ENCODE measurements at regions not wholly inside any gene's neighbourhood (a gene's known extent, or its start where the extent isn't known, plus 50 kb on each side); places are given as distances from the start of the nearest gene placed in this dataset.

DNA sequence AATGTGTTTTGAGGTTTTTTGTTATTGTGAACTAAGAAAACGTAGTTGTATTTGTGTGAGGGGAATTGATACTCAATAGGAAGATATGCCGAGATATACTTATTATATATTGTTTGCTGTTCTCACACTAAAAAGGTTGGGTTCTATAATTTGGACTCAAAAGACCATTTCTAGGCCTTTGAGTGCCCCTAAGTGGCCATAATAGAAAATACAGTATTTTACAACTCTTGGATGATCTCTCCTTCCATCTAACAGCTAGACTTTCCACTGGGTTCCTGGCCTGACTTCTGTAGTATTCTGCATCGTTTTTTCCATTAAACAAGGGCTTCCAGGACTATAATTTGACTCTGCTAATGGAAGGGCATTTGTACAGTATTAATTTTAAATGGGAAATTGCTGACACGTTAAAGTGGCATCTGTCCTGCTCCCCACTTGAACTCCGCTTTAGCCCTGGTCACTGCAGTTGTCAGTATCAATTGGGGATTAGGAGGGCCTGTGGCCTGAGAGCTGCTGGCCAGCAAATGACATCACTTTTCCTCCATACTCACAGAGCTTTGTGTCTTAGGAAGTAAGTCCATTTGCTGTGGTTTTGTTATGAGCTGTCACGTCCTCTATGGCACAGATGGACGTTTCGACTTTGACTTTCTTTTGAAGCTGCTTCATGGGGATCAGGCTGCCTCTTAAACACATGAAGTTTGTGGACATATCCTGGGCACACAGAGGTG, 176.9 kb downstream of the SLIT2 start:
- H3K27ac ChIP-seq = no peak overlapping the region
- no peak for DNase-seq (ENCODE audit: low spot score)
- TF ChIP-seq, protein P1, sequence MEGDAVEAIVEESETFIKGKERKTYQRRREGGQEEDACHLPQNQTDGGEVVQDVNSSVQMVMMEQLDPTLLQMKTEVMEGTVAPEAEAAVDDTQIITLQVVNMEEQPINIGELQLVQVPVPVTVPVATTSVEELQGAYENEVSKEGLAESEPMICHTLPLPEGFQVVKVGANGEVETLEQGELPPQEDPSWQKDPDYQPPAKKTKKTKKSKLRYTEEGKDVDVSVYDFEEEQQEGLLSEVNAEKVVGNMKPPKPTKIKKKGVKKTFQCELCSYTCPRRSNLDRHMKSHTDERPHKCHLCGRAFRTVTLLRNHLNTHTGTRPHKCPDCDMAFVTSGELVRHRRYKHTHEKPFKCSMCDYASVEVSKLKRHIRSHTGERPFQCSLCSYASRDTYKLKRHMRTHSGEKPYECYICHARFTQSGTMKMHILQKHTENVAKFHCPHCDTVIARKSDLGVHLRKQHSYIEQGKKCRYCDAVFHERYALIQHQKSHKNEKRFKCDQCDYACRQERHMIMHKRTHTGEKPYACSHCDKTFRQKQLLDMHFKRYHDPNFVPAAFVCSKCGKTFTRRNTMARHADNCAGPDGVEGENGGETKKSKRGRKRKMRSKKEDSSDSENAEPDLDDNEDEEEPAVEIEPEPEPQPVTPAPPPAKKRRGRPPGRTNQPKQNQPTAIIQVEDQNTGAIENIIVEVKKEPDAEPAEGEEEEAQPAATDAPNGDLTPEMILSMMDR (conservative IDR thresholded peaks at IDR 0.05; ENCODE audit: low read depth) = no peak
- POLR2A ChIA-PET (ENCODE audit: low non-redundant PET) = no interaction called here
- CTCF ChIA-PET = interaction anchor here (0.6 kb wide), 1 partner anchor 88 kb away, joined by 9 read pairs; no protein-coding TSS in a partner anchor

DNA sequence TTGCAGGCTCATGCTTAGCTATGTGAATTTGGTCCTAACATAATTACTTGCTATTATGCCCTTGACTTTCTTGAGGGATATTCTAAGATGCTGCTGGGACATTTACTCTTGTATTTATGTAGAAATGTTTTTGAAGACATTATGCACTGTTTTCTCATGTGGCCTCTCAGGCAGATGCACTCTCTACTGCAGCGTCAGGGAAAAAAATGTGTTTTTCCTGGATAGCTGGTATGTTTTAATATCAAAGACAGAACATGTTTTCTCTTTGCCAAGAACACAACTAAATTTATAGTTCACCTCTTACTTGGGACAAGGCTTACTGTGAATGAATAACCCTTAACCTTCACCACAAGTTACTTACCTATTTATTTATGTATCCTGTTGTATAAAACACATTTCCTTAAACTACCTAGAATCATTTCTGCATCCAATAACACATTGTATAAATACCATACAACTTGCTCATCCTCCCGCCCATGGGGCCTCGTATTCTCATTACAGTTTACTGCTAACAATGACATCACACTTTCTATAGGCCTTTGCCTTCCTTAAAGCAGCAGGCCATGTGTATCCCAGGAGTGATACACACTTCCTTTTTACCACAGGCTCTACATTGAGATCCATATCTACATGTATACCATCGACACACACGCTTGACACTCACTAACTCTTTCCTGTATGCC, 178.7 kb downstream of the SLIT2 start:
- H3K27ac ChIP-seq = no peak overlapping the region
- CTCF ChIA-PET = no interaction called here
- POLR2A ChIA-PET (ENCODE audit: low non-redundant PET) = no interaction called here
- peak; percentile 7 for DNase-seq (ENCODE audit: low spot score)
- TF ChIP-seq, protein P1 (conservative IDR thresholded peaks at IDR 0.05; ENCODE audit: low read depth) = no peak

DNA sequence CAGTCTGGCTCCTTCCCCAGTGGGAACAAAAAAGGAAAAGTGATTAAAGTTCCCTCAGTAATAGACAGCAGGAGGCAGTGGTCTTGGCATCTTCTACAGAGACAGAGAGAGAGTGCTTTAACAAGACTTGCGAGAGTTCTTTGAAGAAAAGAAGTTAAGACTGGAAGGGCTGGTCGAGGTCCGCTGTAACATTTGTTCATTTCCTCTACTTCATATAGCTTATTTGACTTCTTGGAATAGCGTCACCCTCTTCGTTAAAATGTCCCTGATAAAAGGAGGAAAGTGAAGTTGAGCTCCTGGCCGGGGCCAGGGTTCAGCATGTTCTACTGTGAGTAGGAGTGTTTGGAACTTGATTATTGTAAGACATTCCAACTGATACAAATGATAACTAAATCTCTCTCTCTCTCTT, 179.8 kb downstream of the SLIT2 start:
- ChIA-PET CTCF (no interaction called here), POLR2A (ENCODE audit: low non-redundant PET) (no interaction called here)
- DNase-seq (ENCODE audit: low spot score) = no peak
- no peak overlapping the region for H3K27ac ChIP-seq
- TF ChIP-seq, protein P1 (conservative IDR thresholded peaks at IDR 0.05; ENCODE audit: low read depth) = no peak

DNA sequence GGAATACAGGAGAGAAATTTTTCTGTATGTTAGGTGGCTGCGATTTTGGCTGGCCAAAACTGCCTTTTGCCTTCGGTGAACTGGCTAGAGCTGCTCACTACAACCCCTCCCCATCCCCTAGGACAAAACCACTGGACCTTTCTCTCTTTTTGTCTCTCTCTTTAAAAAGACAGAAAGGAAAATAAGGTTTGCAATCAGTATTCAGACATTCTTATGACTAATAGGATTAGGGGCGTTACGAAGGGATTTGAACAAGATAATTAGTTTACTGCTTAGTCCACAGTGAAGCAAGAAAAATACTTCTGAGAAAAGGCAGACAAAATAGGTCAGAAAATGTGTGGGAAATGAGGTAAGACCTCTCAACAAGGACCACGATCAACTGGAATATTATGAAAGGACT, 180.4 kb downstream of the SLIT2 start:
- H3K27ac ChIP-seq = no peak overlapping the region
- ChIA-PET POLR2A (ENCODE audit: low non-redundant PET) (no interaction called here), CTCF (no interaction called here)
- DNase-seq (ENCODE audit: low spot score) = no peak
- TF ChIP-seq, protein P1 (conservative IDR thresholded peaks at IDR 0.05; ENCODE audit: low read depth) = no peak

DNA sequence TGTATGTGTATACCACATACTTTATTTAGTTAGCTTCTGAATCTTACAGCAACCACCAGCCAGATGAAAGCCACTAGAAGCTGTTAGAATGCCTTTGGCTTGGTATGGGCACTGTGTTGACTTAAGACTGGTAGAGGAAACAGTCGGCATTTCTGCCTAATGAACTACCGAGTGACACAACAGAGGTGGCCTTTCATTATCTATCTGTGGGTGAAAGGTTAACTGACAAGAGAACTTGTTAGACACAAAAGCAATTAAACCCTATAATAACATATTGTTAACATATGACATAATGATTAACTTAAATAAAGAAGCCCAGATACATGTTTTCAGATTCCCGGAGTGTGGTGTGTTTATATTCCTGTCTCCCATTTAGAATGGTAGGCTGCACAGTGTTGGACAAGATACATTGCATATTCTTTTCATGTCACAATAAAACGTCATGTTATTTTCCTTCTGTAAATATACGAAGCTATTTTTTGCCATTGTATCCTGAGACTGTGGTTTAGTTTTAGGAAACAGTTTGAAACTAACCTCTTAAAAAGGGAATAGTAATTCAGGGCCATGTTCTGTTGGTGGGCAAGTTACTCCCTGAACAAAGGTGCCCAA, 181.5 kb downstream of the SLIT2 start:
- TF ChIP-seq, protein P1 (conservative IDR thresholded peaks at IDR 0.05; ENCODE audit: low read depth) = no peak
- POLR2A ChIA-PET (ENCODE audit: low non-redundant PET) = no interaction called here
- no peak for DNase-seq (ENCODE audit: low spot score)
- no peak overlapping the region for H3K27ac ChIP-seq
- CTCF ChIA-PET = no interaction called here

DNA sequence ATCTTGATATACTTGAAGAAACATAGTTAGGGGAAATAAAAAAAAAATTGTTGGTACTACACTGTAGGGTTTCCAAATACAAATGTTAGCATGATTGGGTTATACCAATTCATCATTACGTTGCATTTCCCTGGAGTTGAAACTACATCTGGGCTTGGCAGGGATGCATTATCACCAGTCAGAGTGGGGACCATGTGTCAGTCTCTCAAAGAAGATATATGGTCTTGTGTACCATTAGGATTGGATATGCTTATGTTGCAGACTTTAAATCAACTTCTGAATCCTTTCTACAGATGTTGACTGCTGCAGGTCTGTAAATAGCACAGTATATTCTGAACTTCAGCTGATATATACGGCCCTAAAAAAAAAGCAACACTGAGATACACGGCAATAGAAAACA, 188.5 kb downstream of the SLIT2 start:
- ChIA-PET POLR2A (ENCODE audit: low non-redundant PET) (no interaction called here), CTCF (no interaction called here)
- TF ChIP-seq, protein P1 (conservative IDR thresholded peaks at IDR 0.05; ENCODE audit: low read depth) = no peak
- no peak for DNase-seq (ENCODE audit: low spot score)
- no peak overlapping the region for H3K27ac ChIP-seq

Data from RWPE1 (cell line).